Nephron progenitor cell (in vitro differentiated cells): ENCODE measurements at regions not wholly inside any gene's neighbourhood (a gene's known extent, or its start where the extent isn't known, plus 50 kb on each side); places are given as distances from the start of the nearest gene placed in this dataset.
A peak's percentile ranks its signal among the peaks of the same experiment; 100 is the strongest.

ENCODE experiments used
- DNase-seq: peaks from one replicate; pipeline ENCODE4 v3.0.0; 2021
- H3K27ac Mint-ChIP-seq: 2 replicates; pipeline ENCODE4 v1.8.0; 2021; ENCODE audit warnings: mild to moderate bottlenecking, moderate library complexity, mixed read lengths
- H3K27me3 Mint-ChIP-seq: 2 replicates; pipeline ENCODE4 v1.8.0; 2021; ENCODE audit warnings: mild to moderate bottlenecking, low read depth, mixed read lengths; ENCODE audit not compliant: poor library complexity
- H3K36me3 Mint-ChIP-seq: 2 replicates; pipeline ENCODE4 v1.8.0; 2021; ENCODE audit warnings: low read depth, mixed read lengths
- H3K4me1 Mint-ChIP-seq: 2 replicates; pipeline ENCODE4 v1.8.0; 2021; ENCODE audit warnings: mixed read lengths
- H3K4me3 Mint-ChIP-seq: 2 replicates; pipeline ENCODE4 v1.8.0; 2021; ENCODE audit warnings: mild to moderate bottlenecking, moderate library complexity, mixed read lengths
- H3K9me3 Mint-ChIP-seq: 2 replicates; pipeline ENCODE4 v1.8.0; 2021; ENCODE audit warnings: mild to moderate bottlenecking, moderate library complexity, mixed read lengths
- TF ChIP-seq, protein P1 (sequence below): fragments of 200-600 bp; sonication (generic); IDR thresholded peaks from 2 replicates; pipeline ENCODE4 v1.5.0; 2021; ENCODE audit warnings: antibody characterized with exemption

DNA sequence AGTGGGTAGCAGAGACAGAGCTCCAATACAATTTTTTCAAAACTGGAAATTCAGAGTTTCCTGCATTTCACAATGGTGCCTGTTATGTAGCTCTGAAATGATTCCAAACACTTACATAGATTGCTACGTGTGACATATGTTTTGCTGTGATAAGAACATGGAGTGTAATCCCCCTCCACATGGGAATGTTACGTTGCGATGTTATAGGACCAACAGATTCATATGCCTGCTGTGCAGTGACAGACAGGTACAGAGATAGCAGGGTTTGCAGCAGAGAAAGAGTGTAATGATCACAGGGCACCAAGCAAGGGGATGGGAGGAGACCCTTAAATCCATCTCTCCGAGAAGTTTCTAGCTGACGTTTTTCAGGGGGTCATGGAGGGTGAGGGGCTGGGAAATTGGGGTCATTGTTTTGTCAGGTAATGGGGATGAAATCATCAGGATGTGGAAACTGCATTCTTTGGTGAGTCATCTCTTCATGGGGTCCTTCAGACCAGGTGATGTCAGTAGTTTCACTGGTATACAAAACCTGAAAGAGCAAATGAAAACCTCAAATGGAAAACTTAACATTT, 76.6 kb upstream of the OSBPL8 start:
- TF ChIP-seq, protein P1, sequence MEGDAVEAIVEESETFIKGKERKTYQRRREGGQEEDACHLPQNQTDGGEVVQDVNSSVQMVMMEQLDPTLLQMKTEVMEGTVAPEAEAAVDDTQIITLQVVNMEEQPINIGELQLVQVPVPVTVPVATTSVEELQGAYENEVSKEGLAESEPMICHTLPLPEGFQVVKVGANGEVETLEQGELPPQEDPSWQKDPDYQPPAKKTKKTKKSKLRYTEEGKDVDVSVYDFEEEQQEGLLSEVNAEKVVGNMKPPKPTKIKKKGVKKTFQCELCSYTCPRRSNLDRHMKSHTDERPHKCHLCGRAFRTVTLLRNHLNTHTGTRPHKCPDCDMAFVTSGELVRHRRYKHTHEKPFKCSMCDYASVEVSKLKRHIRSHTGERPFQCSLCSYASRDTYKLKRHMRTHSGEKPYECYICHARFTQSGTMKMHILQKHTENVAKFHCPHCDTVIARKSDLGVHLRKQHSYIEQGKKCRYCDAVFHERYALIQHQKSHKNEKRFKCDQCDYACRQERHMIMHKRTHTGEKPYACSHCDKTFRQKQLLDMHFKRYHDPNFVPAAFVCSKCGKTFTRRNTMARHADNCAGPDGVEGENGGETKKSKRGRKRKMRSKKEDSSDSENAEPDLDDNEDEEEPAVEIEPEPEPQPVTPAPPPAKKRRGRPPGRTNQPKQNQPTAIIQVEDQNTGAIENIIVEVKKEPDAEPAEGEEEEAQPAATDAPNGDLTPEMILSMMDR: no peak
- DNase-seq: no peak
- Mint-ChIP-seq H3K27me3 (peaks cover 3% of the 10 kb centered on the region), H3K9me3 (no peaks in the 10 kb centered on the region), H3K36me3 (no peaks in the 10 kb centered on the region), H3K4me3 (no peak overlapping the region), H3K27ac (no peak overlapping the region), H3K4me1 (peaks cover 16% of the 10 kb centered on the region)

DNA sequence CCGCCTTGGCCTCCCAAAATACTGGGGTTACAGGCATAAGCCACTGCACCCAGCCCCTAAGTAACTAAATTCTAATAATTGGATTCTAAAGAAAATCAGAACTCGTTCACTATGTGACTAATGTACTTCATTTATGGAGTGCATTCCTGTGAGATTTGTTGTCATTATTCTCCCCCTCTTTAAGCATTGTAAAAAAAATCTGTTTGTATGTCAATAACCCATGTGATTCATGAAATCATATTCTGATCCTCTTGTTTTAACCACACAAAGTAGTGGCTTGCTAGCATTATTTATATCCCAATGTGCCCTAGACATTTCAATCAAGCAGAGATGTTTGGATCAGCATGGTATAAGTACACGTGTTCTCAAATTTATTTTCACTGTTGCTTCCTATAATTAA, 78.2 kb upstream of the OSBPL8 start:
- Mint-ChIP-seq H3K27me3 (peaks cover 4% of the 10 kb centered on the region), H3K4me1 (peaks cover 16% of the 10 kb centered on the region), H3K36me3 (no peaks in the 10 kb centered on the region), H3K27ac (no peak overlapping the region), H3K9me3 (no peaks in the 10 kb centered on the region), H3K4me3 (no peak overlapping the region)
- DNase-seq: no peak
- TF ChIP-seq, protein P1: no peak

DNA sequence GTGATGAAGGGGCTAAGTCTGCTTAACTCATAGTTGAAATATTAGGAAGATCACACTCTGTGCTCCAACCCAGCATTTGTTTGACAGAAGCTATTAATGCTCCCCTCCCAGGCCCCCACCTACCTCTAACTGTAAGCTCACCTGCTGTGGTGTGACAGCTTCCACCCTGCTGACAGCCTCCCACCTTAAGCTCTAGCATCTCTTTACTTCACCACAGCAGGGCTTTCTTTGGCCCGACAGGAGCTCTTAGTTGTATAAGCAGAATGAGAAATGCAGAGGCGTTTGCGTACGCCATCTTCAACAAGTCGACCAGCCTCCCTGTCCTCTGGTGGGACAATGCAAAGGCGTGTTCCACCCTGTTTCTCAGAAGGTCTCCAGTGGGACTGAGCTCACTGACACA, 80.1 kb upstream of the OSBPL8 start:
- H3K27me3 Mint-ChIP-seq: peaks cover 4% of the 10 kb centered on the region
- no peak for DNase-seq
- no peak overlapping the region for H3K4me3 Mint-ChIP-seq
- no peak overlapping the region for H3K27ac Mint-ChIP-seq
- no peaks in the 10 kb centered on the region for H3K36me3 Mint-ChIP-seq
- TF ChIP-seq, protein P1: no peak
- no peaks in the 10 kb centered on the region for H3K9me3 Mint-ChIP-seq
- no peaks in the 10 kb centered on the region for H3K4me1 Mint-ChIP-seq

DNA sequence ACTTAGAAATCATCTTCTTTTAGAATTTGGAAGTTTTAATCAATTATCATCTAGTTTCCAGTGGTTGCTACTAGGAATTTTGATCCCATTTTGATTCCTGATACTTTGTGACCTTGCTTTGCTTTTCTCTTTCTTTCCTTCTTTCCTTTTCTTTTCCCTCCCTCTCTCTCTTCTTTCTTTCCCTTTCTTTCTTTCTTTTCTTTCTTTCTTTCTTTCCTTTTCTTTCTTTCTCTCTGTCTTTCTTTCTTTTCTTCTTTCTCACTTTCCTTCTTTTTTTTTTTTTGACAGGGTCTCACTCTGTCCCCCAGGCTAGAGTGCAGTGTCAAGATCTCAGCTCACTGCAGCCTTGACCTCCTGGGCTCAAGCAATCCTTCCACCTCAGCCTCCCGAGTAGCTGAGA, 81.5 kb upstream of the OSBPL8 start:
- H3K27ac Mint-ChIP-seq: peak overlapping the region; percentile 18
- no peak overlapping the region for H3K4me3 Mint-ChIP-seq
- peaks cover 4% of the 10 kb centered on the region for H3K27me3 Mint-ChIP-seq
- no peaks in the 10 kb centered on the region for H3K36me3 Mint-ChIP-seq
- peaks cover 6% of the 10 kb centered on the region for H3K9me3 Mint-ChIP-seq
- TF ChIP-seq, protein P1: no peak
- no peaks in the 10 kb centered on the region for H3K4me1 Mint-ChIP-seq
- DNase-seq: no peak

DNA sequence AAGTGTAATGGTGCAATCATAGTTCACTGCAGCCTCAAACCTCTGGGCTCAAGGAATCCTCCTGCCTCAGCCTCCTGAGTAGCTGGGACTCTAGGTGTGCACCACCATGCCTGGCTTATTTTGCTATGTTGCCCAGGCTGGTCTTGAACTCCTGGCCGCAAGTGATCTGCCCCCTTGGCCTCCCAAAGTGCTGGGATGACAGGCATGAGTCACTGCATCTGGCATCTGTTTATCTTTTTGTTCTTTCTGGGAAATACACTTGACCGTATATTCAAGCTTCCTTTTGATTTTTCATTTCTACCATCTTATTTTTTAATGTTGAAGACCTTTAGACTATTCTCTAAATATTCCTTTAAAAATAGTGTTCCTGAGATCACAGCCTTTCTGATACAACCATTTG, 82.4 kb upstream of the OSBPL8 start:
- Mint-ChIP-seq H3K27ac (no peak overlapping the region), H3K4me3 (no peak overlapping the region), H3K36me3 (no peaks in the 10 kb centered on the region), H3K27me3 (peaks cover 4% of the 10 kb centered on the region), H3K9me3 (peaks cover 6% of the 10 kb centered on the region), H3K4me1 (no peaks in the 10 kb centered on the region)
- DNase-seq: no peak
- TF ChIP-seq, protein P1: no peak

DNA sequence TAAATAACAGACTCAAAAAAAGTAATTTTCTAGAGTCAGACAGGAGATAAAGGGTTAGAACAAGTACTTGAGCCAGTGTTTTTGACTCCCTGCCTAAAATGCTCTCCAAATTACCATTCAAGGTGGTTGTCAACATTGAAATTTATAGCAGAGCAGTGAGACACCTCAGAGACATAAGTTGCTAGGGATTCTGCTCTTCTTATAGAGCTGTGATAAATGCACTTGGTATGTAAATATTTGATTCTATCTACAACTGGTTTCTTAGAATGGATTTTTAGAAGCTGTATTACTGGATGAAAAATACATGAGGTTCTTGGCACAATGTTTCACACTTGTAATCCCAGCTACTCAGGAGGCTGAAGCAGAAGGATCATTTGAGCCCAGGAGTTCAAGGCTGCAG, 83.9 kb upstream of the OSBPL8 start:
- Mint-ChIP-seq H3K9me3 (peaks cover 6% of the 10 kb centered on the region), H3K36me3 (no peaks in the 10 kb centered on the region), H3K27me3 (peaks cover 4% of the 10 kb centered on the region), H3K4me3 (no peak overlapping the region), H3K27ac (no peak overlapping the region), H3K4me1 (peaks cover 2% of the 10 kb centered on the region)
- TF ChIP-seq, protein P1: no peak
- DNase-seq: no peak
